DND-41 (cell line): ENCODE measurements at regions not wholly inside any gene's neighbourhood (a gene's known extent, or its start where the extent isn't known, plus 50 kb on each side); places are given as distances from the start of the nearest gene placed in this dataset.

Experiments used
- CTCF ChIP-seq: IDR thresholded peaks from 2 replicates; pipeline ENCODE4 v1.5.1; 2012; ENCODE audit warnings: borderline replicate concordance, low read length, moderate library complexity, mild to moderate bottlenecking; ENCODE audit not compliant: poor library complexity, severe bottlenecking; ENCODE audit errors: extremely low read depth
- EZH2 ChIP-seq: IDR thresholded peaks from 3 replicates; pipeline ENCODE4 v1.6.1; 2012; ENCODE audit warnings: borderline replicate concordance, low read depth, mild to moderate bottlenecking, moderate library complexity, low read length, inconsistent platforms; ENCODE audit not compliant: severe bottlenecking

- TF ChIP-seq CTCF (no peak), EZH2 (no peak)
Measured at GRCh38 chr15:67937153-67937761, 97.4 kb upstream of the RNU6-1 start.
